ENCODE measurements at regions not wholly inside any gene's neighbourhood (a gene's known extent, or its start where the extent isn't known, plus 50 kb on each side); places are given as distances from the start of the nearest gene placed in this dataset.

- H3K4me3 Mint-ChIP-seq = no peak overlapping the region
- POLR2A ChIA-PET = no interaction called here
- no peak for DNase-seq
- peaks cover 2 to 16% (median 2%) of the 10 kb centered on the region in 5 donors for H3K9me3 Mint-ChIP-seq
- Histone ChIP-seq H3K27me3 (ENCODE audit: insufficient read depth, low read length, poor library complexity, severe bottlenecking) (no peaks in the 10 kb centered on the region), H3K27ac (ENCODE audit: low read depth, low read length) (no peak overlapping the region), H3K9me3 (ENCODE audit: low read length) (no peaks in the 10 kb centered on the region), H3K4me1 (ENCODE audit: insufficient read depth, low read length) (no peaks in the 10 kb centered on the region), H3K4me3 (ENCODE audit: low read length) (no peak overlapping the region), H3K36me3 (ENCODE audit: insufficient read depth, low read length) (no peaks in the 10 kb centered on the region)
- no peaks in the 10 kb centered on the region for H3K36me3 Mint-ChIP-seq
- CTCF ChIA-PET = no interaction called here
- H3K27me3 Mint-ChIP-seq = no peaks in the 10 kb centered on the region
- H3K27ac Mint-ChIP-seq = no peak overlapping the region
- no peaks in the 10 kb centered on the region for H3K4me1 Mint-ChIP-seq
Observed at GRCh38 chr6:103047567-103047966, 1654.1 kb downstream of the GRIK2 start.

GRCh38 chr6:103042336-103042735 lies 1648.8 kb downstream of the GRIK2 start:
- POLR2A ChIA-PET = no interaction called here
- Histone ChIP-seq H3K9me3 (ENCODE audit: low read length) (no peaks in the 10 kb centered on the region), H3K36me3 (ENCODE audit: insufficient read depth, low read length) (no peaks in the 10 kb centered on the region), H3K27me3 (ENCODE audit: insufficient read depth, low read length, poor library complexity, severe bottlenecking) (no peaks in the 10 kb centered on the region), H3K4me1 (ENCODE audit: insufficient read depth, low read length) (no peaks in the 10 kb centered on the region), H3K27ac (ENCODE audit: low read depth, low read length) (no peak overlapping the region), H3K4me3 (ENCODE audit: low read length) (no peak overlapping the region)
- no peaks in the 10 kb centered on the region for H3K4me1 Mint-ChIP-seq
- CTCF ChIA-PET = no interaction called here
- no peak overlapping the region for H3K27ac Mint-ChIP-seq
- peaks cover 2 to 8% (median 2%) of the 10 kb centered on the region in 5 donors for H3K9me3 Mint-ChIP-seq
- H3K36me3 Mint-ChIP-seq = no peaks in the 10 kb centered on the region
- no peak overlapping the region for H3K4me3 Mint-ChIP-seq
- H3K27me3 Mint-ChIP-seq = no peaks in the 10 kb centered on the region
- no peak for DNase-seq

- Histone ChIP-seq H3K4me1 (ENCODE audit: insufficient read depth, low read length) (no peaks in the 10 kb centered on the region), H3K27me3 (ENCODE audit: insufficient read depth, low read length, poor library complexity, severe bottlenecking) (no peaks in the 10 kb centered on the region), H3K36me3 (ENCODE audit: insufficient read depth, low read length) (no peaks in the 10 kb centered on the region), H3K9me3 (ENCODE audit: low read length) (no peaks in the 10 kb centered on the region), H3K4me3 (ENCODE audit: low read length) (no peak overlapping the region), H3K27ac (ENCODE audit: low read depth, low read length) (no peak overlapping the region)
- ChIA-PET CTCF (no interaction called here), POLR2A (no interaction called here)
- H3K4me1 Mint-ChIP-seq = no peaks in the 10 kb centered on the region
- no peak overlapping the region for H3K27ac Mint-ChIP-seq
- no peaks in the 10 kb centered on the region for H3K27me3 Mint-ChIP-seq
- H3K9me3 Mint-ChIP-seq = peaks cover 2 to 7% (median 4%) of the 10 kb centered on the region in 5 donors
- DNase-seq = no peak
- no peaks in the 10 kb centered on the region for H3K36me3 Mint-ChIP-seq
- H3K4me3 Mint-ChIP-seq = no peak overlapping the region
Observed at GRCh38 chr6:103036846-103037245, 1643.3 kb downstream of the GRIK2 start.

GRCh38 chr6:103027271-103027931 lies 1633.9 kb downstream of the GRIK2 start:
- no peaks in the 10 kb centered on the region for H3K36me3 ChIP-seq (ENCODE audit: insufficient read depth, low read length)
- Mint-ChIP-seq H3K4me1 (no peaks in the 10 kb centered on the region), H3K27me3 (no peaks in the 10 kb centered on the region), H3K9me3 (peaks cover 0 to 13% (median 0%) of the 10 kb centered on the region in 5 donors), H3K4me3 (no peak overlapping the region), H3K36me3 (no peaks in the 10 kb centered on the region), H3K27ac (no peak overlapping the region)
- POLR2A ChIA-PET = no interaction called here
- H3K27ac ChIP-seq (ENCODE audit: low read depth, low read length) = no peak overlapping the region
- DNase-seq = no peak
- H3K4me3 ChIP-seq (ENCODE audit: low read length) = no peak overlapping the region
- no peaks in the 10 kb centered on the region for H3K27me3 ChIP-seq (ENCODE audit: insufficient read depth, low read length, poor library complexity, severe bottlenecking)
- CTCF ChIA-PET = no interaction called here
- H3K9me3 ChIP-seq (ENCODE audit: low read length) = no peaks in the 10 kb centered on the region
- H3K4me1 ChIP-seq (ENCODE audit: insufficient read depth, low read length) = no peaks in the 10 kb centered on the region

GRCh38 chr6:103018426-103018825 lies 1624.9 kb downstream of the GRIK2 start:
- POLR2A ChIA-PET = no interaction called here
- H3K4me3 Mint-ChIP-seq = no peak overlapping the region
- no peak overlapping the region for H3K27ac Mint-ChIP-seq

GRCh38 chr6:103017878-103018277 lies 1624.4 kb downstream of the GRIK2 start:
- CTCF ChIA-PET = no interaction called here
- no peak overlapping the region for H3K27ac Mint-ChIP-seq
- no peak overlapping the region for H3K4me3 Mint-ChIP-seq
- Histone ChIP-seq H3K36me3 (ENCODE audit: insufficient read depth, low read length) (no peaks in the 10 kb centered on the region), H3K27ac (ENCODE audit: low read depth, low read length) (no peak overlapping the region), H3K27me3 (ENCODE audit: insufficient read depth, low read length, poor library complexity, severe bottlenecking) (no peaks in the 10 kb centered on the region), H3K4me1 (ENCODE audit: insufficient read depth, low read length) (no peaks in the 10 kb centered on the region), H3K9me3 (ENCODE audit: low read length) (no peaks in the 10 kb centered on the region), H3K4me3 (ENCODE audit: low read length) (no peak overlapping the region)
- H3K9me3 Mint-ChIP-seq = peaks cover 0 to 9% (median 3%) of the 10 kb centered on the region in 5 donors
- POLR2A ChIA-PET = no interaction called here
- H3K36me3 Mint-ChIP-seq = no peaks in the 10 kb centered on the region
- H3K27me3 Mint-ChIP-seq = no peaks in the 10 kb centered on the region
- DNase-seq = no peak
- H3K4me1 Mint-ChIP-seq = no peaks in the 10 kb centered on the region

More at GRCh38 chr6:103018426-103018825, 1624.9 kb downstream of the GRIK2 start:
- no peaks in the 10 kb centered on the region for H3K27me3 ChIP-seq (ENCODE audit: insufficient read depth, low read length, poor library complexity, severe bottlenecking)
- peak in 1 of 5 donors; percentile 31 for DNase-seq
- H3K9me3 ChIP-seq (ENCODE audit: low read length) = no peaks in the 10 kb centered on the region
- H3K4me3 ChIP-seq (ENCODE audit: low read length) = no peak overlapping the region
- H3K27ac ChIP-seq (ENCODE audit: low read depth, low read length) = no peak overlapping the region
- CTCF ChIA-PET = no interaction called here
- no peaks in the 10 kb centered on the region for H3K36me3 Mint-ChIP-seq
- H3K4me1 ChIP-seq (ENCODE audit: insufficient read depth, low read length) = no peaks in the 10 kb centered on the region
- no peaks in the 10 kb centered on the region for H3K36me3 ChIP-seq (ENCODE audit: insufficient read depth, low read length)
- H3K27me3 Mint-ChIP-seq = no peaks in the 10 kb centered on the region
- H3K4me1 Mint-ChIP-seq = no peaks in the 10 kb centered on the region
- peaks cover 0 to 8% (median 3%) of the 10 kb centered on the region in 5 donors for H3K9me3 Mint-ChIP-seq

GRCh38 chr6:103011605-103012004 lies 1618.1 kb downstream of the GRIK2 start:
- POLR2A ChIA-PET = no interaction called here
- Histone ChIP-seq H3K27me3 (ENCODE audit: insufficient read depth, low read length, poor library complexity, severe bottlenecking) (no peaks in the 10 kb centered on the region), H3K9me3 (ENCODE audit: low read length) (no peaks in the 10 kb centered on the region), H3K36me3 (ENCODE audit: insufficient read depth, low read length) (no peaks in the 10 kb centered on the region), H3K27ac (ENCODE audit: low read depth, low read length) (no peak overlapping the region), H3K4me1 (ENCODE audit: insufficient read depth, low read length) (no peaks in the 10 kb centered on the region), H3K4me3 (ENCODE audit: low read length) (no peak overlapping the region)
- Mint-ChIP-seq H3K4me1 (no peaks in the 10 kb centered on the region), H3K9me3 (peaks cover 0 to 16% (median 9%) of the 10 kb centered on the region in 5 donors), H3K4me3 (no peak overlapping the region), H3K36me3 (no peaks in the 10 kb centered on the region), H3K27ac (no peak overlapping the region), H3K27me3 (no peaks in the 10 kb centered on the region)
- CTCF ChIA-PET = no interaction called here
- DNase-seq = no peak

GRCh38 chr6:103002282-103002681 lies 1608.8 kb downstream of the GRIK2 start:
- H3K4me3 ChIP-seq (ENCODE audit: low read length) = no peak overlapping the region
- no peaks in the 10 kb centered on the region for H3K4me1 ChIP-seq (ENCODE audit: insufficient read depth, low read length)
- ChIA-PET CTCF (no interaction called here), POLR2A (no interaction called here)
- H3K27ac ChIP-seq (ENCODE audit: low read depth, low read length) = no peak overlapping the region
- H3K36me3 Mint-ChIP-seq = no peaks in the 10 kb centered on the region
- H3K4me1 Mint-ChIP-seq = no peaks in the 10 kb centered on the region
- no peak for DNase-seq
- H3K27me3 Mint-ChIP-seq = no peaks in the 10 kb centered on the region
- H3K4me3 Mint-ChIP-seq = no peak overlapping the region
- H3K27ac Mint-ChIP-seq = no peak overlapping the region
- H3K36me3 ChIP-seq (ENCODE audit: insufficient read depth, low read length) = no peaks in the 10 kb centered on the region
- H3K9me3 ChIP-seq (ENCODE audit: low read length) = no peaks in the 10 kb centered on the region
- H3K27me3 ChIP-seq (ENCODE audit: insufficient read depth, low read length, poor library complexity, severe bottlenecking) = no peaks in the 10 kb centered on the region
- peaks cover 8 to 25% (median 10%) of the 10 kb centered on the region in 5 donors for H3K9me3 Mint-ChIP-seq

GRCh38 chr6:103001724-103002123 lies 1608.2 kb downstream of the GRIK2 start:
- H3K27ac Mint-ChIP-seq = no peak overlapping the region
- DNase-seq = no peak
- no peaks in the 10 kb centered on the region for H3K36me3 Mint-ChIP-seq
- H3K9me3 ChIP-seq (ENCODE audit: low read length) = no peaks in the 10 kb centered on the region
- H3K27me3 Mint-ChIP-seq = no peaks in the 10 kb centered on the region
- no peak overlapping the region for H3K4me3 Mint-ChIP-seq
- no peaks in the 10 kb centered on the region for H3K4me1 Mint-ChIP-seq
- POLR2A ChIA-PET = no interaction called here
- no peak overlapping the region for H3K27ac ChIP-seq (ENCODE audit: low read depth, low read length)
- H3K36me3 ChIP-seq (ENCODE audit: insufficient read depth, low read length) = no peaks in the 10 kb centered on the region
- no peaks in the 10 kb centered on the region for H3K27me3 ChIP-seq (ENCODE audit: insufficient read depth, low read length, poor library complexity, severe bottlenecking)
- no peaks in the 10 kb centered on the region for H3K4me1 ChIP-seq (ENCODE audit: insufficient read depth, low read length)
- CTCF ChIA-PET = no interaction called here
- H3K9me3 Mint-ChIP-seq = peaks cover 6 to 25% (median 8%) of the 10 kb centered on the region in 5 donors
- no peak overlapping the region for H3K4me3 ChIP-seq (ENCODE audit: low read length)
